ENCODE measurements at regions not wholly inside any gene's neighbourhood (a gene's known extent, or its start where the extent isn't known, plus 50 kb on each side); places are given as distances from the start of the nearest gene placed in this dataset.

GRCh38 chr3:158918451-158918850, 116.6 kb downstream of the MFSD1 start:
- ATAC-seq: peak; percentile 23; the same call in 2 of the 3 replicates
- TF ChIP-seq TOX (CRISPR knock-in tag; IDR thresholded peaks at IDR 0.05; ENCODE audit: borderline replicate concordance) (no peak), CREB5 (CRISPR knock-in tag; IDR thresholded peaks at IDR 0.05; ENCODE audit: low read depth) (no peak), SNAI2 (CRISPR knock-in tag; IDR thresholded peaks at IDR 0.05) (no peak), GLIS3 (CRISPR knock-in tag; IDR thresholded peaks at IDR 0.05) (no peak), TCF4 (CRISPR knock-in tag; IDR thresholded peaks at IDR 0.05; ENCODE audit: borderline replicate concordance) (no peak), CSRNP3 (CRISPR knock-in tag; IDR thresholded peaks at IDR 0.05) (no peak), RARB (CRISPR knock-in tag; IDR thresholded peaks at IDR 0.05) (no peak), ZNF70 (CRISPR knock-in tag; IDR thresholded peaks at IDR 0.05) (no peak), ZFP30 (CRISPR knock-in tag; IDR thresholded peaks at IDR 0.05) (no peak), ZNF8 (CRISPR knock-in tag; IDR thresholded peaks at IDR 0.05) (no peak)

GRCh38 chr3:158920371-158920770, 118.5 kb downstream of the MFSD1 start:
- ATAC-seq: no peak

More at GRCh38 chr3:158920371-158920770, 118.5 kb downstream of the MFSD1 start:
- TF ChIP-seq POU6F1 (CRISPR knock-in tag; IDR thresholded peaks at IDR 0.05; ENCODE audit: borderline replicate concordance, low read depth) (no peak), TSHZ2 (CRISPR knock-in tag; IDR thresholded peaks at IDR 0.05) (no peak), GLIS3 (CRISPR knock-in tag; IDR thresholded peaks at IDR 0.05) (no peak), BACH2 (CRISPR knock-in tag; IDR thresholded peaks at IDR 0.05; ENCODE audit: borderline replicate concordance) (no peak), TOX (CRISPR knock-in tag; IDR thresholded peaks at IDR 0.05; ENCODE audit: borderline replicate concordance) (no peak), PATZ1 (CRISPR knock-in tag; IDR thresholded peaks at IDR 0.05; ENCODE audit: borderline replicate concordance) (no peak), PPARA (CRISPR knock-in tag; IDR thresholded peaks at IDR 0.05; ENCODE audit: borderline replicate concordance) (no peak), RARB (CRISPR knock-in tag; IDR thresholded peaks at IDR 0.05) (no peak), CREB5 (CRISPR knock-in tag; IDR thresholded peaks at IDR 0.05; ENCODE audit: low read depth) (no peak), ZNF565 (CRISPR knock-in tag; conservative IDR thresholded peaks at IDR 0.05; ENCODE audit: low read depth) (no peak), ZNF8 (CRISPR knock-in tag; IDR thresholded peaks at IDR 0.05) (no peak), ZC3H10 (CRISPR knock-in tag; IDR thresholded peaks at IDR 0.05) (no peak), ZFP30 (CRISPR knock-in tag; IDR thresholded peaks at IDR 0.05) (no peak), ZFP3 (CRISPR knock-in tag; IDR thresholded peaks at IDR 0.05) (no peak), ISL1 (CRISPR knock-in tag; IDR thresholded peaks at IDR 0.05) (no peak), ARNTL (CRISPR knock-in tag; IDR thresholded peaks at IDR 0.05; ENCODE audit: borderline replicate concordance, low read depth) (no peak), ZNF70 (CRISPR knock-in tag; IDR thresholded peaks at IDR 0.05) (no peak), CSRNP3 (CRISPR knock-in tag; IDR thresholded peaks at IDR 0.05) (no peak), ESRRG (CRISPR knock-in tag; IDR thresholded peaks at IDR 0.05) (no peak), SNAI2 (CRISPR knock-in tag; IDR thresholded peaks at IDR 0.05) (no peak)

All from SK-N-SH treated with all-trans-retinoic acid at 6 μM for 48 hours (cell line).